Thoracic aorta (tissue), 2 donors: ENCODE measurements at regions not wholly inside any gene's neighbourhood (a gene's known extent, or its start where the extent isn't known, plus 50 kb on each side); places are given as distances from the start of the nearest gene placed in this dataset.
"Not testable (repeated sequence)": the region's sequence is repeated elsewhere in the genome, so short reads cannot be mapped to it uniquely, and the experiment has no call there.

Experiments
- ATAC-seq: fragments of 150-250 bp; one replicate; pipeline ENCODE4 v1.8.0; 2017; ENCODE audit warnings: low read depth; ENCODE audit not compliant: insufficient number of reproducible peaks, low FRiP score
- DNase-seq: peaks from one replicate; pipeline ENCODE4 v3.0.0-alpha.2; 2020; ENCODE audit warnings: low spot score
- H3K27ac ChIP-seq, 2 donors: fragments of 200-600 bp; sonication (generic); 1 replicate in 1 of 2; 2 replicates in 1 of 2; pipeline ENCODE4 v1.5.1; 2016; ENCODE audit warnings: mild to moderate bottlenecking in 2 of 2, moderate library complexity in 2 of 2
- H3K27me3 ChIP-seq: fragments of 200-600 bp; sonication (generic); replicated peaks from 2 replicates; pipeline ENCODE4 v1.6.0; 2016; ENCODE audit warnings: mild to moderate bottlenecking; ENCODE audit not compliant: insufficient read depth
- H3K36me3 ChIP-seq: fragments of 200-600 bp; sonication (generic); one replicate; pipeline ENCODE4 v1.5.1; 2016
- H3K4me1 ChIP-seq, 2 donors: fragments of 200-600 bp; sonication (generic); 1 replicate in 1 of 2; 2 replicates in 1 of 2; pipeline versions ENCODE4 v1.5.1 to v1.6.0; 2016; ENCODE audit warnings: low read depth in 2 of 2, mild to moderate bottlenecking in 1 of 2; ENCODE audit not compliant: control insufficient read depth in 1 of 2
- H3K4me3 ChIP-seq: fragments of 200-600 bp; sonication (generic); 2 replicates; pipeline ENCODE4 v1.5.1; 2016; ENCODE audit warnings: mild to moderate bottlenecking
- H3K9me3 ChIP-seq: fragments of 200-600 bp; sonication (generic); 2 replicates; pipeline ENCODE4 v1.5.1; 2016
- TF ChIP-seq, protein P1 (sequence below): fragments of 200-600 bp; sonication (generic); IDR thresholded peaks from one replicate; pipeline ENCODE4 v1.5.1; 2019; ENCODE audit warnings: antibody characterized with exemption

DNA sequence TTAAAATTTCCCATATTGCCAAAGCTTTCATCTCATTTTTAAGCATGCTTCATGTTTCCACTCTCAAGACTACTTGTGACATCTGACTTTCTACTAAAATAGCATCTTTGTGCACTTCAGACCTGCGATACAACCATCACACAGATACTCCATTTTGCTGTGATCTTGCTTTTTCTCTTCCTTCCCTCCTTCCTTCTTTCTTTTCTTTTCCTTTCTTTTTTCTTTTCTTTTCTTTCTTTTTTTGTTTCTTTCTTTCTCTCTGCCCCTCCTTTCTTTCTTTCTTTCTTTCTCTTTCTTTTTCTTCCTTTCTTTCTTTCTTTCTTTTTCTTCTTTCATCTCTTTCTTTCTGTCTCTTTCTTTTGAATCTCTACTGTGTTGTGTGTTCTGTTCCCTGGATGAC, 194.0 kb upstream of the KCND2 start:
- Histone ChIP-seq H3K27me3 (no peaks in the 10 kb centered on the region), H3K9me3 (no peaks in the 10 kb centered on the region), H3K27ac (no peak overlapping the region), H3K4me3 (no peak overlapping the region), H3K4me1 (no peaks in the 10 kb centered on the region), H3K36me3 (no peaks in the 10 kb centered on the region)
- DNase-seq, result no peak
- ATAC-seq, result no peak
- TF ChIP-seq, protein P1, sequence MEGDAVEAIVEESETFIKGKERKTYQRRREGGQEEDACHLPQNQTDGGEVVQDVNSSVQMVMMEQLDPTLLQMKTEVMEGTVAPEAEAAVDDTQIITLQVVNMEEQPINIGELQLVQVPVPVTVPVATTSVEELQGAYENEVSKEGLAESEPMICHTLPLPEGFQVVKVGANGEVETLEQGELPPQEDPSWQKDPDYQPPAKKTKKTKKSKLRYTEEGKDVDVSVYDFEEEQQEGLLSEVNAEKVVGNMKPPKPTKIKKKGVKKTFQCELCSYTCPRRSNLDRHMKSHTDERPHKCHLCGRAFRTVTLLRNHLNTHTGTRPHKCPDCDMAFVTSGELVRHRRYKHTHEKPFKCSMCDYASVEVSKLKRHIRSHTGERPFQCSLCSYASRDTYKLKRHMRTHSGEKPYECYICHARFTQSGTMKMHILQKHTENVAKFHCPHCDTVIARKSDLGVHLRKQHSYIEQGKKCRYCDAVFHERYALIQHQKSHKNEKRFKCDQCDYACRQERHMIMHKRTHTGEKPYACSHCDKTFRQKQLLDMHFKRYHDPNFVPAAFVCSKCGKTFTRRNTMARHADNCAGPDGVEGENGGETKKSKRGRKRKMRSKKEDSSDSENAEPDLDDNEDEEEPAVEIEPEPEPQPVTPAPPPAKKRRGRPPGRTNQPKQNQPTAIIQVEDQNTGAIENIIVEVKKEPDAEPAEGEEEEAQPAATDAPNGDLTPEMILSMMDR, result no peak

GRCh38 chr7:120079704-120080103, 193.3 kb upstream of the KCND2 start:
- Histone ChIP-seq H3K27ac (no peak overlapping the region), H3K36me3 (no peaks in the 10 kb centered on the region), H3K9me3 (no peaks in the 10 kb centered on the region), H3K27me3 (no peaks in the 10 kb centered on the region), H3K4me3 (no peak overlapping the region), H3K4me1 (no peaks in the 10 kb centered on the region)
- no peak for DNase-seq
- ATAC-seq, result no peak
- TF ChIP-seq, protein P1, result no peak

DNA sequence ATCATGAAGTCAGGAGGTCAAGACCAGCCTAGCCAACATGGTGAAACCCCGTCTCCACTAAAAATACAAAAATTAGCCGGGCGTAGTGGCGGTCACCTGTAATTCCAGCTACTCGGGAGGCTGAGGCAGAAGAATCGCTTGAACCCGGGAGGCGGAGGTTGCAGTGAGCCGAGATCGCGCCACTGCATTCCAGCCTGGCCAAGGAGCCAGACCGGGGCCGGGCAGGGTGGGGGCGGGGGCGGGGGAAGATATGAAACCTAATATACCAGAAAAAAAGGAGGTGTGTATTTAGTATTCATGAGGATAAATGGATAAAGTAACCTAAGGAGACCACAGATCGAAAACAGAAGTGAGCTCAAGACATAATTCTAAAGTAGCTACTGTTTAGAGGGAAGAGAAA, 186.5 kb upstream of the KCND2 start:
- H3K27ac ChIP-seq, H3K27me3 ChIP-seq, H3K4me3 ChIP-seq, H3K9me3 ChIP-seq, H3K4me1 ChIP-seq, H3K36me3 ChIP-seq, DNase-seq, ATAC-seq: not testable (repeated sequence)

DNA sequence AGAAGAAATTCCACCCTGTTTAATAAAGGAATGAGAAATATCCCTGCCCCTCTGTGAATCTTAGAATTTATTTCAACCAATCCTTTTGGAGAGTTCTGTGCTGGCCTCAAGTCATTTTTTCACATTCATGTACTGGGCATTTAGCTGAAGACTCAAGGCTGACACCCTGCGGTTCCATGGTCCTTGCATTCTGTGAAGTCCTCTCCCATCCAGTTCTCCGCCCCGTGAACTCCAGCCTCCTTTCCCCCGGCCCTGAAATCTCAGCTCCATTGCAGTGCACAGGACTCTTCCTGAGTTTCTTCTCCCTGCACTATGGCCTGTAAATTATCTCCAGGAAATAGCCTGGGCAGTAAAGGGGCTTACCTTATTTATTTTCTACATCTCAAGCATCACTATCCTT, 183.0 kb upstream of the KCND2 start:
- DNase-seq (no peak), ATAC-seq (no peak)
- TF ChIP-seq, protein P1, result no peak
- no peaks in the 10 kb centered on the region for H3K27me3 ChIP-seq
- H3K4me1 ChIP-seq, result no peaks in the 10 kb centered on the region
- no peaks in the 10 kb centered on the region for H3K36me3 ChIP-seq
- no peak overlapping the region for H3K27ac ChIP-seq
- no peaks in the 10 kb centered on the region for H3K9me3 ChIP-seq
- H3K4me3 ChIP-seq, result no peak overlapping the region

- H3K9me3 ChIP-seq, result no peaks in the 10 kb centered on the region
- no peak overlapping the region for H3K27ac ChIP-seq
- H3K27me3 ChIP-seq, result no peaks in the 10 kb centered on the region
- no peak overlapping the region for H3K4me3 ChIP-seq
- no peaks in the 10 kb centered on the region for H3K36me3 ChIP-seq
- TF ChIP-seq, protein P1, result no peak
- DNase-seq (no peak), ATAC-seq (no peak)
- no peaks in the 10 kb centered on the region for H3K4me1 ChIP-seq
Observed at GRCh38 chr7:120091807-120092206, 181.2 kb upstream of the KCND2 start.

DNA sequence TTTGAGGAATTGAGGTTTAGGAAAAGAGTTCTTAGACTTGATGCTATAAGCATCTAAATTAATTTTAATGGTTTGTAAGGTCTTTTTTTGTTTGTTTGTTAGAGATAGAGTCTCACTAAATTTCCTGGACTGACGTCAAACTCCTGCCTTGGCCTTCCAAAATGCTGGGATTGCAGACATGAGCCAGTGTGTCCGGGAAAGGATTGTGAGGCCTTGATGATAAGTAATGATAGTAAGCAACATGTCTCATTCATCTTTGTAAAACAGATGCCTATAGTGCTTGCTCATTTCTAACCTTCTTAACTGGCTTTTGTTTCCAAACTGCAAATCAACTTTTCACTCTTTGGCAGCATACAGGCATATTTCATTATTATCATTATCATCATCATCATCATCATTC, 176.0 kb upstream of the KCND2 start:
- H3K27me3 ChIP-seq, result no peaks in the 10 kb centered on the region
- no peaks in the 10 kb centered on the region for H3K4me1 ChIP-seq
- H3K9me3 ChIP-seq, result no peaks in the 10 kb centered on the region
- H3K27ac ChIP-seq, result no peak overlapping the region
- ATAC-seq (no peak), DNase-seq (no peak)
- no peak overlapping the region for H3K4me3 ChIP-seq
- H3K36me3 ChIP-seq, result no peaks in the 10 kb centered on the region
- TF ChIP-seq, protein P1, result no peak
